GM23248 (cell line): ENCODE measurements at regions not wholly inside any gene's neighbourhood (a gene's known extent, or its start where the extent isn't known, plus 50 kb on each side); places are given as distances from the start of the nearest gene placed in this dataset.
"Not testable (repeated sequence)": the region's sequence is repeated elsewhere in the genome, so short reads cannot be mapped to it uniquely, and the experiment has no call there.

Source experiments
- DNase-seq: peaks from one replicate; pipeline ENCODE4 v3.0.0-alpha.2; 2015
- H2AFZ ChIP-seq: fragments of 200-600 bp; sonication (generic); 2 replicates; pipeline ENCODE4 v1.6.1; 2016; ENCODE audit warnings: antibody characterized with exemption
- H3F3A ChIP-seq: fragments of 200-600 bp; sonication (generic); 2 replicates; pipeline ENCODE4 v1.6.1; 2016; ENCODE audit warnings: mild to moderate bottlenecking, antibody characterized with exemption, mixed run types; ENCODE audit not compliant: insufficient read depth
- H3K27ac ChIP-seq: fragments of 200-600 bp; sonication (generic); 2 replicates; pipeline ENCODE4 v1.5.1; 2016; ENCODE audit warnings: mild to moderate bottlenecking
- H3K27me3 ChIP-seq: fragments of 200-600 bp; sonication (generic); replicated peaks from 2 replicates; pipeline ENCODE4 v1.6.1; 2016; ENCODE audit warnings: mild to moderate bottlenecking; ENCODE audit not compliant: insufficient read depth
- H3K36me3 ChIP-seq: fragments of 200-600 bp; sonication (generic); 2 replicates; pipeline ENCODE4 v1.6.1; 2016; ENCODE audit warnings: low read depth, mild to moderate bottlenecking
- H3K4me1 ChIP-seq: fragments of 200-600 bp; sonication (generic); 2 replicates; pipeline ENCODE4 v1.6.1; 2016; ENCODE audit warnings: mild to moderate bottlenecking; ENCODE audit not compliant: insufficient read depth
- H3K4me2 ChIP-seq: fragments of 200-600 bp; sonication (generic); one replicate; pipeline ENCODE4 v1.6.1; 2016; ENCODE audit warnings: mild to moderate bottlenecking; ENCODE audit not compliant: unreplicated experiment
- H3K4me3 ChIP-seq: fragments of 200-600 bp; sonication (generic); 2 replicates; pipeline ENCODE4 v1.5.1; 2016; ENCODE audit warnings: mild to moderate bottlenecking
- H3K79me2 ChIP-seq: fragments of 200-600 bp; sonication (generic); 2 replicates; pipeline ENCODE4 v1.6.1; 2016; ENCODE audit warnings: mild to moderate bottlenecking; ENCODE audit not compliant: insufficient read depth
- H3K9ac ChIP-seq: fragments of 200-600 bp; sonication (generic); 2 replicates; pipeline ENCODE4 v1.6.1; 2016; ENCODE audit warnings: mild to moderate bottlenecking
- H3K9me2 ChIP-seq: fragments of 200-600 bp; sonication (generic); 2 replicates; pipeline ENCODE4 v1.6.1; 2016; ENCODE audit warnings: mixed run types, mild to moderate bottlenecking, moderate library complexity; ENCODE audit not compliant: insufficient read depth
- H3K9me3 ChIP-seq: fragments of 200-600 bp; sonication (generic); one replicate; pipeline ENCODE4 v1.6.1; 2017; ENCODE audit warnings: low read depth
- H4K20me1 ChIP-seq: fragments of 200-600 bp; sonication (generic); 2 replicates; pipeline ENCODE4 v1.6.0; 2016; ENCODE audit not compliant: insufficient read depth
- WGBS, 2 experiments: methylation state at CpG; one replicate each; pipeline ENCODE4 v1.1.6; 2015 to 2017; ENCODE audit warnings: low lambda C conversion rate in 2 of 2, low coverage in 1 of 2; ENCODE audit errors: missing lambda C conversion rate in 2 of 2; 5-methylcytosine and 5-hydroxymethylcytosine counted together
- in situ Hi-C: fragments of 300-500 bp; cut with MboI; formaldehyde crosslinking; loops from 2 replicates; pipeline ENCODE4 v1.15.0; 2020

DNA sequence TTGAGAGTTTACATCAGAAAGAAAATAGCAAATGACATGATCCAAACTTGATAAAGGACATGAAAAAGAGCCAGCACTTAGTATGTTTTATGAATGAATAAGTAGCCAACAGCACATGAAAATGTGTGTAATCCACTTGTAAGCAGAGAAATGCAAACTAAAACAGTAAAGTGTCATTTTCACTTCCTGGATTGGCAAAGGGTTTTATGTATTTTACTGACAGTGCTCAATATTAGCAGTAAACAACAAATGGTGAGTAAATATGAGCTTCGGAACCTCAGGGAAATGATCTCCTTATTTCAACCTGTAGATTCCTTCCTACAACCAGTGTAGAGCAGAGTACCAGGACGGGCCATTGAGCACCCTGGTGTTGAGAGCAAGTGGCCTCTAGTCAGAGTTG is 153.8 kb upstream of the PDCD2 start:
- H3K9me3 ChIP-seq, H4K20me1 ChIP-seq, H3K4me2 ChIP-seq, DNase-seq, H3K36me3 ChIP-seq, H3K9me2 ChIP-seq, H3K4me3 ChIP-seq, H2AFZ ChIP-seq, in situ Hi-C loops, H3K27ac ChIP-seq, H3K9ac ChIP-seq, H3K79me2 ChIP-seq, H3K27me3 ChIP-seq, H3F3A ChIP-seq, H3K4me1 ChIP-seq: not testable (repeated sequence)
- no CpG with 5 or more reads among the region's 2 CpGs for WGBS, 2 experiments

DNA sequence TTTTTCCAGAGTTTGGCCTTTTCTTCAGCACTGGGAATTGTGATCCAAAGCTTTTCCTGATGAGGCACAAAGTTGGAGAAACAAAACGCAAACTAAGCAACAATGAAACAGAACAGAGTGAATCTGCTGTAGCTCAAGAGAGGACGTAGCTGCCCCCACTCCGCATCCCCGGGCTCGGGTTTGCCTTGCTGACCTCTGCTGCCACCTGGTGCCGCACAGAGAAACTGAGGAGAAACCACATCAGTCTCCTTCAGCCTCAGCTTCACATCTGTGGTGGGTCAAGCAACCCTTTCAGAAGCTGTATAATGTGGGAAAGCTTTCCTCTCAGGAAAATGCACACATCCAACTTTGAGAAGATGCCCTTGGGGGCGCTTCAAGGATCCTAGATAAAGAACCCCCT is 151.9 kb upstream of the PDCD2 start:
- H4K20me1 ChIP-seq, H3K4me1 ChIP-seq, H3K4me3 ChIP-seq, H2AFZ ChIP-seq, DNase-seq, H3K4me2 ChIP-seq, H3F3A ChIP-seq, H3K27ac ChIP-seq, H3K9me2 ChIP-seq, H3K9ac ChIP-seq, H3K27me3 ChIP-seq, in situ Hi-C loops, H3K79me2 ChIP-seq, H3K9me3 ChIP-seq, H3K36me3 ChIP-seq: not testable (repeated sequence)
- 0 to 3% methylated on average over 3 to 4 of the region's 7 CpGs for WGBS, 2 experiments

DNA sequence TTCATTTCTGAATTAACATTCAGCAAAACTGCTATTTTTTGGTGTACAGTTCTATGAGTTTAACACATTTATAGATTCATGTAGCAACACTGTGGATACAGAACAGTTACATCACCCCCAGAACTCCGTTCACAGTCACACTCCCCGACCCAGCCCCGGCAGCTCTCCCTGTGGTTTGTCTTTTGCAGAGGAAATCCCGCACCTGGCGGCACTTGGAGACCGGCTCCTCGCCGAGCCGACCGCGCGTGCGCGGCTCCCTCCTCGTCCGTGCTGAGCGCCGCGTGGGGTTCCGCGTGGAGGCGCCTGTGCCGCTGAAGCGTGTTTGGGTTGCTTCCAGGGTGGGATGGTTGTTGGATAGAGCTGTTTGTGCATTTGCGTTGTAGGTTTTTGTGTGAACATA is 132.6 kb upstream of the PDCD2 start:
- H3K4me1 ChIP-seq, H3K9ac ChIP-seq, H3F3A ChIP-seq, H3K27me3 ChIP-seq, H3K9me2 ChIP-seq, H3K27ac ChIP-seq, H2AFZ ChIP-seq, H3K4me2 ChIP-seq, in situ Hi-C loops, DNase-seq, H3K36me3 ChIP-seq, H3K79me2 ChIP-seq, H4K20me1 ChIP-seq, H3K9me3 ChIP-seq, H3K4me3 ChIP-seq: not testable (repeated sequence)
- WGBS, 2 experiments = 0% methylated on average over 2 of the region's 25 CpGs; no CpG with 5 or more reads in 1 of the 2 experiments

DNA sequence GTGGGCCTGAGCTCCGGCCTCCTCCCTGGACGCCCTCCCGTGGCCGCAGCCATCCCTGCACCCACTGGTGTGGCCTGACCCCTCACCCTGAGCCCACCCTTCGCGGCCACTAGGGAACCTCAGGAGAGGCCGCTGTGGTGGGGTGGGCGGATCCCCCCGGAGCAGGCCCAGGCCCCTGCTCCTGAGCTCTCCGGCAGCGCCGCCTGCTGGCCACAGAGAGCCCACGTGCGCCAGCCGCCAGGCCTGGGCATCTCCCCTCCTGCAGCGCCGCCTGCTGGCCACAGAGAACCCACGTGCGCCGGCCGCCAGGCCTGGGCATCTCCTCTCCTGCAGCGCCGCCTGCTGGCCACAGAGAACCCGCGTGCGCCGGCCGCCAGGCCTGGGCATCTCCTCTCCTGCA is 128.3 kb upstream of the PDCD2 start:
- H4K20me1 ChIP-seq, H2AFZ ChIP-seq, H3K27ac ChIP-seq, H3K9me3 ChIP-seq, H3K4me1 ChIP-seq, H3K27me3 ChIP-seq, H3K9me2 ChIP-seq, H3K9ac ChIP-seq, H3K79me2 ChIP-seq, in situ Hi-C loops, H3F3A ChIP-seq, H3K4me2 ChIP-seq, H3K4me3 ChIP-seq, H3K36me3 ChIP-seq, DNase-seq: not testable (repeated sequence)
- no CpG with 5 or more reads among the region's 28 CpGs for WGBS, 2 experiments

DNA sequence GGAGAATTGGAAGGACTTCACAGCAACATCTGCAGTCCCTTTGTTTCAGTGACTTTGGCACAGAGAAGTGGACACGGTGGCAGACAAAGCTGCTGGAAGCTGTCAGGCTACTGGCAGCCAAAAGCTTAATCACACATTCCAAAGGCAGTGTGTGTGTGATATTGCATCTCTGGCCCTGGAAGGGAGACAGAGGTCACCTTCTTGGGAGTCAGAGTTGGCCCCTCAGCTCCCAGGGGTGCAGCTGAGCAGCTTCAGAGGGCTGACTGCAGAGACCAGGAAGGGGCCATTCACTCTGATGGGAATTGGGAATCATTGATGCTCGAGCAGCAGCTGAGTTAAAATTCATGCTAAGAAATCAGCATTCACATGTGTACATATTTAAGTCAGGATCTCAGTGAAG is 115.7 kb upstream of the PDCD2 start:
- H3K4me3 ChIP-seq, H3K79me2 ChIP-seq, H3K4me1 ChIP-seq, H3K9me3 ChIP-seq, H3F3A ChIP-seq, H3K4me2 ChIP-seq, H3K27me3 ChIP-seq, DNase-seq, H2AFZ ChIP-seq, H3K9me2 ChIP-seq, in situ Hi-C loops, H3K9ac ChIP-seq, H3K36me3 ChIP-seq, H4K20me1 ChIP-seq: not testable (repeated sequence)
- WGBS, 2 experiments = 0% methylated on average over 1 to 2 of the region's 2 CpGs
- peak overlapping the region; percentile 60; the same call in 1 of the 2 replicates for H3K27ac ChIP-seq
